A673 (cell line): ENCODE measurements at regions not wholly inside any gene's neighbourhood (a gene's known extent, or its start where the extent isn't known, plus 50 kb on each side); places are given as distances from the start of the nearest gene placed in this dataset.
A peak's percentile ranks its signal among the peaks of the same experiment; 100 is the strongest.

Experiments
- BruUV-seq: library from RNA; stranded (reverse); fragments of 400-500 nt; replicated peaks from 2 replicates; lab custom pipeline; 2021; lab: Mats Ljungman, UMichigan
- CTCF ChIA-PET: fragments of 300-600 bp; sonication (Branson Sonifier 250); formaldehyde crosslinking; loops from one replicate; lab custom pipeline; 2022; ENCODE audit warnings: antibody characterized with exemption; lab: Charles Lee
- POLR2A ChIA-PET: fragments of 300-600 bp; sonication (Branson Sonifier 250); formaldehyde crosslinking; loops from one replicate; lab custom pipeline; 2022; ENCODE audit warnings: antibody characterized with exemption; ENCODE audit not compliant: low non-redundant PET; lab: Charles Lee
- DNase-seq: peaks from one replicate; pipeline ENCODE4 v3.0.0-alpha.2; 2015; ENCODE audit warnings: low spot score
- H3K27ac ChIP-seq: fragments of 200-600 bp; sonication (generic); 2 replicates; pipeline ENCODE4 v1.5.1; 2016; ENCODE audit warnings: mixed run types, low read depth, mild to moderate bottlenecking, mixed read lengths, antibody characterized with exemption, low read length; ENCODE audit not compliant: poor library complexity, severe bottlenecking
- H3K27me3 ChIP-seq: fragments of 200-600 bp; sonication (generic); replicated peaks from 2 replicates; pipeline ENCODE4 v1.6.1; 2017; ENCODE audit warnings: mixed run types, low read depth, mild to moderate bottlenecking, mixed read lengths, antibody characterized with exemption, low read length; ENCODE audit not compliant: insufficient read depth, poor library complexity
- H3K36me3 ChIP-seq: fragments of 200-600 bp; sonication (generic); 2 replicates; pipeline ENCODE4 v1.6.1; 2016; ENCODE audit warnings: mixed run types, mild to moderate bottlenecking, mixed read lengths, antibody characterized with exemption, low read length; ENCODE audit not compliant: insufficient read depth, poor library complexity, severe bottlenecking
- H3K4me1 ChIP-seq: fragments of 200-600 bp; sonication (generic); 2 replicates; pipeline ENCODE4 v1.6.1; 2017; ENCODE audit warnings: mixed run types, mild to moderate bottlenecking, mixed read lengths, antibody characterized with exemption, low read length; ENCODE audit not compliant: insufficient read depth, poor library complexity, severe bottlenecking
- H3K4me3 ChIP-seq: fragments of 200-600 bp; sonication (generic); 2 replicates; pipeline ENCODE4 v1.5.1; 2016; ENCODE audit warnings: low read depth, mixed run types, mild to moderate bottlenecking, mixed read lengths, low read length; ENCODE audit not compliant: poor library complexity, severe bottlenecking
- H3K9me3 ChIP-seq: fragments of 200-600 bp; sonication (generic); 2 replicates; pipeline ENCODE4 v1.6.1; 2016; ENCODE audit warnings: mixed run types, low read depth, mild to moderate bottlenecking, mixed read lengths, antibody characterized with exemption, low read length; ENCODE audit not compliant: poor library complexity, severe bottlenecking
- EZH2 ChIP-seq: fragments of 200-600 bp; sonication (generic); IDR thresholded peaks from 2 replicates; pipeline ENCODE4 v1.6.1; 2017; ENCODE audit warnings: borderline replicate concordance, low read depth, mild to moderate bottlenecking, mixed read lengths, antibody characterized with exemption, low read length; ENCODE audit not compliant: poor library complexity, severe bottlenecking
- intact Hi-C: fragments of 100-400 bp; cut with micrococcal nuclease; formaldehyde crosslinking; loops from one replicate; pipeline ENCODE4 v1.10.0; 2022; ENCODE audit not compliant: unreplicated experiment
- TF ChIP-seq, protein P1 (sequence below): fragments of 300-800, 200-600 bp; sonication (generic); conservative IDR thresholded peaks from 2 replicates; pipeline ENCODE4 v1.5.1; 2017; ENCODE audit warnings: low read depth, mild to moderate bottlenecking, antibody characterized with exemption, low read length, moderate library complexity, mixed read lengths

DNA sequence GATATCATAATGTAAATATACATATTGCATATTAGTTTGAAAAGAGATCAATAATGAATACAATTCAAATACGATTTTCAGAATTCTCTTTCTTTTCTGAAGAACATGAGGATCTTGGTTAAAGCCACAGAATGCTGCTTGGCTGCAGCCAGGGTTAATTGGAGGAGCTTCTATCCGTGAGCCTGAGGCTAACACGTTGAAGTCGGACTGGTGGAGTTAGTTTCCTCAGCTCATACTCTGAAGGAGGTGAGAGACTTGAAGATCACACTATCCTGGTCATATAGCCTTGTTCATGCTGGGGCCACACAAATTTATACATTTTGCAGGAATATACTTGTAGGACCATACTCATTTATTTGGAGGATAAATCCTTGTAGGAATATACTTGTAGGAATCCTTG lies 335.8 kb downstream of the TRIB2 start:
- Histone ChIP-seq H3K4me3 (no peak overlapping the region), H3K27me3 (no peaks in the 10 kb centered on the region), H3K4me1 (peaks cover 6% of the 10 kb centered on the region), H3K36me3 (no peaks in the 10 kb centered on the region), H3K27ac (no peak overlapping the region), H3K9me3 (no peaks in the 10 kb centered on the region)
- DNase-seq: no peak
- intact Hi-C loops: loop anchor here (10.0 kb wide), 2 partner anchors 142 to 362 kb away; no protein-coding TSS in a partner anchor
- BruUV-seq: no TSS peak
- TF ChIP-seq, protein P1, sequence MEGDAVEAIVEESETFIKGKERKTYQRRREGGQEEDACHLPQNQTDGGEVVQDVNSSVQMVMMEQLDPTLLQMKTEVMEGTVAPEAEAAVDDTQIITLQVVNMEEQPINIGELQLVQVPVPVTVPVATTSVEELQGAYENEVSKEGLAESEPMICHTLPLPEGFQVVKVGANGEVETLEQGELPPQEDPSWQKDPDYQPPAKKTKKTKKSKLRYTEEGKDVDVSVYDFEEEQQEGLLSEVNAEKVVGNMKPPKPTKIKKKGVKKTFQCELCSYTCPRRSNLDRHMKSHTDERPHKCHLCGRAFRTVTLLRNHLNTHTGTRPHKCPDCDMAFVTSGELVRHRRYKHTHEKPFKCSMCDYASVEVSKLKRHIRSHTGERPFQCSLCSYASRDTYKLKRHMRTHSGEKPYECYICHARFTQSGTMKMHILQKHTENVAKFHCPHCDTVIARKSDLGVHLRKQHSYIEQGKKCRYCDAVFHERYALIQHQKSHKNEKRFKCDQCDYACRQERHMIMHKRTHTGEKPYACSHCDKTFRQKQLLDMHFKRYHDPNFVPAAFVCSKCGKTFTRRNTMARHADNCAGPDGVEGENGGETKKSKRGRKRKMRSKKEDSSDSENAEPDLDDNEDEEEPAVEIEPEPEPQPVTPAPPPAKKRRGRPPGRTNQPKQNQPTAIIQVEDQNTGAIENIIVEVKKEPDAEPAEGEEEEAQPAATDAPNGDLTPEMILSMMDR: no peak
- TF ChIP-seq EZH2: no peak
- ChIA-PET CTCF (no interaction called here), POLR2A (no interaction called here)

GRCh38 chr2:13056259-13056843 lies 339.6 kb downstream of the TRIB2 start:
- ChIA-PET POLR2A (no interaction called here), CTCF (no interaction called here)
- Histone ChIP-seq H3K4me3 (no peak overlapping the region), H3K9me3 (no peaks in the 10 kb centered on the region), H3K36me3 (no peaks in the 10 kb centered on the region), H3K4me1 (no peaks in the 10 kb centered on the region), H3K27me3 (no peaks in the 10 kb centered on the region), H3K27ac (no peak overlapping the region)
- DNase-seq: peak; percentile 48
- TF ChIP-seq, protein P1: peak; percentile 64; the same call in 1 of the 2 replicates
- no peak for TF ChIP-seq EZH2
- no TSS peak for BruUV-seq
- intact Hi-C loops: loop anchor here (5.0 to 10.0 kb wide), 3 partner anchors 138 to 1891 kb away; no protein-coding TSS in a partner anchor

DNA sequence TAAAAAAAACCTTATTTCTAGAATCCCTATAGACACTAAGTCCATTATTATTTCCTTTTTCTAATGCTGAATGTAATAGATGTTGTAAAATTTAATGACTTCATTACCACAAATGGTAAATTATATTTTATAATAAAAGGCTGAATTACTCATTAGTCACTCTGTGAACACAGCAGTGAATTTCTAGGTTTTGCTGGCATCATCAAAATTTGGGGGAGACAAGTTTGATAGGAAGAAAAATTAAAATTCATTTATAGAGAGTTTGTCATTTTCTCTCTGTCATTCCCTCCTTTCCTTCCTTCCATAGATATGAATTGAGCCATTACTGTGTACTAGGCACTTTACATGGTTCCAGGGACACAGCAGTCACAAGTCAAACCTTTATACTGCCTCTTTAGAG lies 340.9 kb downstream of the TRIB2 start:
- ChIA-PET POLR2A (no interaction called here), CTCF (no interaction called here)
- BruUV-seq: no TSS peak
- H3K27ac ChIP-seq: no peak overlapping the region
- H3K9me3 ChIP-seq: no peaks in the 10 kb centered on the region
- intact Hi-C loops: loop anchor here (5.0 to 10.0 kb wide), 3 partner anchors 137 to 1890 kb away; no protein-coding TSS in a partner anchor
- DNase-seq: no peak
- no peaks in the 10 kb centered on the region for H3K4me1 ChIP-seq
- TF ChIP-seq EZH2: no peak
- TF ChIP-seq, protein P1: no peak
- H3K27me3 ChIP-seq: no peaks in the 10 kb centered on the region
- H3K4me3 ChIP-seq: no peak overlapping the region
- H3K36me3 ChIP-seq: no peaks in the 10 kb centered on the region
